ENCODE measurements at regions not wholly inside any gene's neighbourhood (a gene's known extent, or its start where the extent isn't known, plus 50 kb on each side); places are given as distances from the start of the nearest gene placed in this dataset.

GRCh38 chr20:48287021-48287494 lies 501.8 kb upstream of the SULF2 start (continued):
- TF ChIP-seq SOX5 (CRISPR knock-in tag; IDR thresholded peaks at IDR 0.05; ENCODE audit: borderline replicate concordance): 0 out of 2 replicates have a peak, but pooled peaks have one; percentile 40
- TF ChIP-seq ZNF562 (CRISPR knock-in tag; IDR thresholded peaks at IDR 0.05; ENCODE audit: borderline replicate concordance): no peak
- TF ChIP-seq WIZ (CRISPR knock-in tag; IDR thresholded peaks at IDR 0.05): no peak
- TF ChIP-seq GPN1 (CRISPR knock-in tag; IDR thresholded peaks at IDR 0.05; ENCODE audit: borderline replicate concordance): no peak
- TF ChIP-seq BATF2 (CRISPR knock-in tag; IDR thresholded peaks at IDR 0.05): no peak
- no peak for TF ChIP-seq ZFP90 (CRISPR knock-in tag; IDR thresholded peaks at IDR 0.05; ENCODE audit: borderline replicate concordance)
- no peak for TF ChIP-seq POGZ (CRISPR knock-in tag; IDR thresholded peaks at IDR 0.05)
- TF ChIP-seq ZNF782 (CRISPR knock-in tag; IDR thresholded peaks at IDR 0.05; ENCODE audit: borderline replicate concordance): 0 out of 2 replicates have a peak, but pooled peaks have one; percentile 34
- no peak for TF ChIP-seq ZXDC (CRISPR knock-in tag; IDR thresholded peaks at IDR 0.05)
- TF ChIP-seq, protein P1, sequence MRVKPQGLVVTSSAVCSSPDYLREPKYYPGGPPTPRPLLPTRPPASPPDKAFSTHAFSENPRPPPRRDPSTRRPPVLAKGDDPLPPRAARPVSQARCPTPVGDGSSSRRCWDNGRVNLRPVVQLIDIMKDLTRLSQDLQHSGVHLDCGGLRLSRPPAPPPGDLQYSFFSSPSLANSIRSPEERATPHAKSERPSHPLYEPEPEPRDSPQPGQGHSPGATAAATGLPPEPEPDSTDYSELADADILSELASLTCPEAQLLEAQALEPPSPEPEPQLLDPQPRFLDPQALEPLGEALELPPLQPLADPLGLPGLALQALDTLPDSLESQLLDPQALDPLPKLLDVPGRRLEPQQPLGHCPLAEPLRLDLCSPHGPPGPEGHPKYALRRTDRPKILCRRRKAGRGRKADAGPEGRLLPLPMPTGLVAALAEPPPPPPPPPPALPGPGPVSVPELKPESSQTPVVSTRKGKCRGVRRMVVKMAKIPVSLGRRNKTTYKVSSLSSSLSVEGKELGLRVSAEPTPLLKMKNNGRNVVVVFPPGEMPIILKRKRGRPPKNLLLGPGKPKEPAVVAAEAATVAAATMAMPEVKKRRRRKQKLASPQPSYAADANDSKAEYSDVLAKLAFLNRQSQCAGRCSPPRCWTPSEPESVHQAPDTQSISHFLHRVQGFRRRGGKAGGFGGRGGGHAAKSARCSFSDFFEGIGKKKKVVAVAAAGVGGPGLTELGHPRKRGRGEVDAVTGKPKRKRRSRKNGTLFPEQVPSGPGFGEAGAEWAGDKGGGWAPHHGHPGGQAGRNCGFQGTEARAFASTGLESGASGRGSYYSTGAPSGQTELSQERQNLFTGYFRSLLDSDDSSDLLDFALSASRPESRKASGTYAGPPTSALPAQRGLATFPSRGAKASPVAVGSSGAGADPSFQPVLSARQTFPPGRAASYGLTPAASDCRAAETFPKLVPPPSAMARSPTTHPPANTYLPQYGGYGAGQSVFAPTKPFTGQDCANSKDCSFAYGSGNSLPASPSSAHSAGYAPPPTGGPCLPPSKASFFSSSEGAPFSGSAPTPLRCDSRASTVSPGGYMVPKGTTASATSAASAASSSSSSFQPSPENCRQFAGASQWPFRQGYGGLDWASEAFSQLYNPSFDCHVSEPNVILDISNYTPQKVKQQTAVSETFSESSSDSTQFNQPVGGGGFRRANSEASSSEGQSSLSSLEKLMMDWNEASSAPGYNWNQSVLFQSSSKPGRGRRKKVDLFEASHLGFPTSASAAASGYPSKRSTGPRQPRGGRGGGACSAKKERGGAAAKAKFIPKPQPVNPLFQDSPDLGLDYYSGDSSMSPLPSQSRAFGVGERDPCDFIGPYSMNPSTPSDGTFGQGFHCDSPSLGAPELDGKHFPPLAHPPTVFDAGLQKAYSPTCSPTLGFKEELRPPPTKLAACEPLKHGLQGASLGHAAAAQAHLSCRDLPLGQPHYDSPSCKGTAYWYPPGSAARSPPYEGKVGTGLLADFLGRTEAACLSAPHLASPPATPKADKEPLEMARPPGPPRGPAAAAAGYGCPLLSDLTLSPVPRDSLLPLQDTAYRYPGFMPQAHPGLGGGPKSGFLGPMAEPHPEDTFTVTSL (CRISPR knock-in tag; IDR thresholded peaks at IDR 0.05; ENCODE audit: borderline replicate concordance): no peak
- TF ChIP-seq ZKSCAN1 (IDR thresholded peaks at IDR 0.05; ENCODE audit: low read length): no peak
- no peak for TF ChIP-seq ZNF235 (CRISPR knock-in tag; IDR thresholded peaks at IDR 0.05; ENCODE audit: borderline replicate concordance)
- TF ChIP-seq, protein P2, sequence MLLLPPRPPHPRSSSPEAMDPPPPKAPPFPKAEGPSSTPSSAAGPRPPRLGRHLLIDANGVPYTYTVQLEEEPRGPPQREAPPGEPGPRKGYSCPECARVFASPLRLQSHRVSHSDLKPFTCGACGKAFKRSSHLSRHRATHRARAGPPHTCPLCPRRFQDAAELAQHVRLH (CRISPR knock-in tag; IDR thresholded peaks at IDR 0.05; ENCODE audit: borderline replicate concordance, low read depth): no peak
- no peak for TF ChIP-seq DRAP1 (CRISPR knock-in tag; IDR thresholded peaks at IDR 0.05)
- no peak for TF ChIP-seq NFKBIZ (CRISPR knock-in tag; IDR thresholded peaks at IDR 0.05)
- no peak for TF ChIP-seq SMC3 (IDR thresholded peaks at IDR 0.05; ENCODE audit: low read length)
- TF ChIP-seq ZNF678 (CRISPR knock-in tag; IDR thresholded peaks at IDR 0.05): no peak
- no peak for TF ChIP-seq NPAS2 (CRISPR knock-in tag; IDR thresholded peaks at IDR 0.05; ENCODE audit: borderline replicate concordance)
- TF ChIP-seq KMT2B (CRISPR knock-in tag; IDR thresholded peaks at IDR 0.05): 0 out of 2 replicates have a peak, but pooled peaks have one; percentile 21
- 0 out of 2 replicates have a peak, but pooled peaks have one; percentile 30 for TF ChIP-seq GATAD2A (CRISPR knock-in tag; IDR thresholded peaks at IDR 0.05)
- no peak for TF ChIP-seq PHF21A (CRISPR knock-in tag; IDR thresholded peaks at IDR 0.05)
- no peak for TF ChIP-seq ZNF326 (CRISPR knock-in tag; IDR thresholded peaks at IDR 0.05; ENCODE audit: borderline replicate concordance)
- TF ChIP-seq ELF1 (CRISPR knock-in tag; IDR thresholded peaks at IDR 0.05): 0 out of 2 replicates have a peak, but pooled peaks have one; percentile 21
